ENCODE measurements at regions not wholly inside any gene's neighbourhood (a gene's known extent, or its start where the extent isn't known, plus 50 kb on each side); places are given as distances from the start of the nearest gene placed in this dataset.

DNA sequence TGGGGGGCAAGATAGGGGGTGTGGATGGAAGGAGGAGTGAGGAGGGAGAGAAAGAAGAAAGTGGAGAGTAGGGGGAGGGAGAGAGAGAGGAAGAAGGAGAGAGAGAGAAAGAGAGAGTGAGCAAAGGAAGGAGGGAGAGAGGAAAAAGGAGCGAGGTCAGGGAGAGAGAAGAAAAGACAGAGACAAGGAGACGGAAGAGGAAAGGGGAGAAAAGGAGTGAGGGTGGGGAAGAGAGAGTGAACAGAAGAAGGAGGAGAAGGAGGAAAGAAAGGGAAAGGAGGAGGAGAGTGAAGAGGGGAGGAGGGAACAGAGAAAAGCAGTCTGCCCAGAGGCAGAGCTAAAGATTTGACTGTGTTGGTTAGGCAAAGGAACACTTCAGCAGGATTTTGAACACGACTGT is 181.6 kb downstream of the MID1IP1 start:
- TF ChIP-seq, protein P1, sequence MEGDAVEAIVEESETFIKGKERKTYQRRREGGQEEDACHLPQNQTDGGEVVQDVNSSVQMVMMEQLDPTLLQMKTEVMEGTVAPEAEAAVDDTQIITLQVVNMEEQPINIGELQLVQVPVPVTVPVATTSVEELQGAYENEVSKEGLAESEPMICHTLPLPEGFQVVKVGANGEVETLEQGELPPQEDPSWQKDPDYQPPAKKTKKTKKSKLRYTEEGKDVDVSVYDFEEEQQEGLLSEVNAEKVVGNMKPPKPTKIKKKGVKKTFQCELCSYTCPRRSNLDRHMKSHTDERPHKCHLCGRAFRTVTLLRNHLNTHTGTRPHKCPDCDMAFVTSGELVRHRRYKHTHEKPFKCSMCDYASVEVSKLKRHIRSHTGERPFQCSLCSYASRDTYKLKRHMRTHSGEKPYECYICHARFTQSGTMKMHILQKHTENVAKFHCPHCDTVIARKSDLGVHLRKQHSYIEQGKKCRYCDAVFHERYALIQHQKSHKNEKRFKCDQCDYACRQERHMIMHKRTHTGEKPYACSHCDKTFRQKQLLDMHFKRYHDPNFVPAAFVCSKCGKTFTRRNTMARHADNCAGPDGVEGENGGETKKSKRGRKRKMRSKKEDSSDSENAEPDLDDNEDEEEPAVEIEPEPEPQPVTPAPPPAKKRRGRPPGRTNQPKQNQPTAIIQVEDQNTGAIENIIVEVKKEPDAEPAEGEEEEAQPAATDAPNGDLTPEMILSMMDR (IDR thresholded peaks at IDR 0.05 in 2 of 3, conservative IDR thresholded peaks at IDR 0.05 in 1 of 3; ENCODE audit: insufficient read depth in 2 of 3, low read depth in 1 of 3, low read length in 3 of 3) = no peak
- no peak for TF ChIP-seq ZSCAN32 (CRISPR knock-in tag; IDR thresholded peaks at IDR 0.05)
- TF ChIP-seq NFYB (IDR thresholded peaks at IDR 0.05; ENCODE audit: extremely low read depth, insufficient read length) = no peak
- TF ChIP-seq, protein P2, sequence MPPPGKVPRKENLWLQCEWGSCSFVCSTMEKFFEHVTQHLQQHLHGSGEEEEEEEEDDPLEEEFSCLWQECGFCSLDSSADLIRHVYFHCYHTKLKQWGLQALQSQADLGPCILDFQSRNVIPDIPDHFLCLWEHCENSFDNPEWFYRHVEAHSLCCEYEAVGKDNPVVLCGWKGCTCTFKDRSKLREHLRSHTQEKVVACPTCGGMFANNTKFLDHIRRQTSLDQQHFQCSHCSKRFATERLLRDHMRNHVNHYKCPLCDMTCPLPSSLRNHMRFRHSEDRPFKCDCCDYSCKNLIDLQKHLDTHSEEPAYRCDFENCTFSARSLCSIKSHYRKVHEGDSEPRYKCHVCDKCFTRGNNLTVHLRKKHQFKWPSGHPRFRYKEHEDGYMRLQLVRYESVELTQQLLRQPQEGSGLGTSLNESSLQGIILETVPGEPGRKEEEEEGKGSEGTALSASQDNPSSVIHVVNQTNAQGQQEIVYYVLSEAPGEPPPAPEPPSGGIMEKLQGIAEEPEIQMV (tag; conservative IDR thresholded peaks at IDR 0.05; ENCODE audit: low read depth) = no peak
- TF ChIP-seq YY1 (IDR thresholded peaks at IDR 0.05; ENCODE audit: borderline replicate concordance in 1 of 3, control insufficient read depth in 1 of 3, extremely low read depth in 1 of 3, insufficient read depth in 3 of 3, insufficient read length in 1 of 3, insufficient replicate concordance in 2 of 3, low read depth in 1 of 3, low read length in 2 of 3) = no peak
- TF ChIP-seq RBM39 (optimal IDR thresholded peaks at IDR 0.05; ENCODE audit: low read depth, low read length) = no peak
- TF ChIP-seq SIN3A (IDR thresholded peaks at IDR 0.05; ENCODE audit: borderline replicate concordance in 2 of 2, control insufficient read depth in 1 of 2, low read depth in 2 of 2, low read length in 2 of 2) = no peak
- no peak for TF ChIP-seq PTRF (tag; IDR thresholded peaks at IDR 0.05)
- no peak for TF ChIP-seq GABPA (tag; conservative IDR thresholded peaks at IDR 0.05; ENCODE audit: low read depth)
- TF ChIP-seq STAG1 (CRISPR knock-in tag; IDR thresholded peaks at IDR 0.05; ENCODE audit: borderline replicate concordance) = no peak
